ENCODE measurements at regions not wholly inside any gene's neighbourhood (a gene's known extent, or its start where the extent isn't known, plus 50 kb on each side); places are given as distances from the start of the nearest gene placed in this dataset.

- TF ChIP-seq, protein P1, sequence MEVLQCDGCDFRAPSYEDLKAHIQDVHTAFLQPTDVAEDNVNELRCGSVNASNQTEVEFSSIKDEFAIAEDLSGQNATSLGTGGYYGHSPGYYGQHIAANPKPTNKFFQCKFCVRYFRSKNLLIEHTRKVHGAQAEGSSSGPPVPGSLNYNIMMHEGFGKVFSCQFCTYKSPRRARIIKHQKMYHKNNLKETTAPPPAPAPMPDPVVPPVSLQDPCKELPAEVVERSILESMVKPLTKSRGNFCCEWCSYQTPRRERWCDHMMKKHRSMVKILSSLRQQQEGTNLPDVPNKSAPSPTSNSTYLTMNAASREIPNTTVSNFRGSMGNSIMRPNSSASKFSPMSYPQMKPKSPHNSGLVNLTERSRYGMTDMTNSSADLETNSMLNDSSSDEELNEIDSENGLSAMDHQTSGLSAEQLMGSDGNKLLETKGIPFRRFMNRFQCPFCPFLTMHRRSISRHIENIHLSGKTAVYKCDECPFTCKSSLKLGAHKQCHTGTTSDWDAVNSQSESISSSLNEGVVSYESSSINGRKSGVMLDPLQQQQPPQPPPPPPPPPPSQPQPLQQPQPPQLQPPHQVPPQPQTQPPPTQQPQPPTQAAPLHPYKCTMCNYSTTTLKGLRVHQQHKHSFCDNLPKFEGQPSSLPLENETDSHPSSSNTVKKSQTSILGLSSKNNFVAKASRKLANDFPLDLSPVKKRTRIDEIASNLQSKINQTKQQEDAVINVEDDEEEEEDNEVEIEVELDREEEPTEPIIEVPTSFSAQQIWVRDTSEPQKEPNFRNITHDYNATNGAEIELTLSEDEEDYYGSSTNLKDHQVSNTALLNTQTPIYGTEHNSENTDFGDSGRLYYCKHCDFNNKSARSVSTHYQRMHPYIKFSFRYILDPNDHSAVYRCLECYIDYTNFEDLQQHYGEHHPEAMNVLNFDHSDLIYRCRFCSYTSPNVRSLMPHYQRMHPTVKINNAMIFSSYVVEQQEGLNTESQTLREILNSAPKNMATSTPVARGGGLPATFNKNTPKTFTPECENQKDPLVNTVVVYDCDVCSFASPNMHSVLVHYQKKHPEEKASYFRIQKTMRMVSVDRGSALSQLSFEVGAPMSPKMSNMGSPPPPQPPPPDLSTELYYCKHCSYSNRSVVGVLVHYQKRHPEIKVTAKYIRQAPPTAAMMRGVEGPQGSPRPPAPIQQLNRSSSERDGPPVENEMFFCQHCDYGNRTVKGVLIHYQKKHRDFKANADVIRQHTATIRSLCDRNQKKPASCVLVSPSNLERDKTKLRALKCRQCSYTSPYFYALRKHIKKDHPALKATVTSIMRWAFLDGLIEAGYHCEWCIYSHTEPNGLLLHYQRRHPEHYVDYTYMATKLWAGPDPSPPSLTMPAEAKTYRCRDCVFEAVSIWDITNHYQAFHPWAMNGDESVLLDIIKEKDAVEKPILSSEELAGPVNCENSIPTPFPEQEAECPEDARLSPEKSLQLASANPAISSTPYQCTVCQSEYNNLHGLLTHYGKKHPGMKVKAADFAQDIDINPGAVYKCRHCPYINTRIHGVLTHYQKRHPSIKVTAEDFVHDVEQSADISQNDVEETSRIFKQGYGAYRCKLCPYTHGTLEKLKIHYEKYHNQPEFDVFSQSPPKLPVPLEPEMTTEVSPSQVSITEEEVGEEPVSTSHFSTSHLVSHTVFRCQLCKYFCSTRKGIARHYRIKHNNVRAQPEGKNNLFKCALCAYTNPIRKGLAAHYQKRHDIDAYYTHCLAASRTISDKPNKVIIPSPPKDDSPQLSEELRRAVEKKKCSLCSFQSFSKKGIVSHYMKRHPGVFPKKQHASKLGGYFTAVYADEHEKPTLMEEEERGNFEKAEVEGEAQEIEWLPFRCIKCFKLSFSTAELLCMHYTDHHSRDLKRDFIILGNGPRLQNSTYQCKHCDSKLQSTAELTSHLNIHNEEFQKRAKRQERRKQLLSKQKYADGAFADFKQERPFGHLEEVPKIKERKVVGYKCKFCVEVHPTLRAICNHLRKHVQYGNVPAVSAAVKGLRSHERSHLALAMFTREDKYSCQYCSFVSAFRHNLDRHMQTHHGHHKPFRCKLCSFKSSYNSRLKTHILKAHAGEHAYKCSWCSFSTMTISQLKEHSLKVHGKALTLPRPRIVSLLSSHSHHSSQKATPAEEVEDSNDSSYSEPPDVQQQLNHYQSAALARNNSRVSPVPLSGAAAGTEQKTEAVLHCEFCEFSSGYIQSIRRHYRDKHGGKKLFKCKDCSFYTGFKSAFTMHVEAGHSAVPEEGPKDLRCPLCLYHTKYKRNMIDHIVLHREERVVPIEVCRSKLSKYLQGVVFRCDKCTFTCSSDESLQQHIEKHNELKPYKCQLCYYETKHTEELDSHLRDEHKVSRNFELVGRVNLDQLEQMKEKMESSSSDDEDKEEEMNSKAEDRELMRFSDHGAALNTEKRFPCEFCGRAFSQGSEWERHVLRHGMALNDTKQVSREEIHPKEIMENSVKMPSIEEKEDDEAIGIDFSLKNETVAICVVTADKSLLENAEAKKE (CRISPR knock-in tag; IDR thresholded peaks at IDR 0.05), result no peak
- TF ChIP-seq, protein P2, sequence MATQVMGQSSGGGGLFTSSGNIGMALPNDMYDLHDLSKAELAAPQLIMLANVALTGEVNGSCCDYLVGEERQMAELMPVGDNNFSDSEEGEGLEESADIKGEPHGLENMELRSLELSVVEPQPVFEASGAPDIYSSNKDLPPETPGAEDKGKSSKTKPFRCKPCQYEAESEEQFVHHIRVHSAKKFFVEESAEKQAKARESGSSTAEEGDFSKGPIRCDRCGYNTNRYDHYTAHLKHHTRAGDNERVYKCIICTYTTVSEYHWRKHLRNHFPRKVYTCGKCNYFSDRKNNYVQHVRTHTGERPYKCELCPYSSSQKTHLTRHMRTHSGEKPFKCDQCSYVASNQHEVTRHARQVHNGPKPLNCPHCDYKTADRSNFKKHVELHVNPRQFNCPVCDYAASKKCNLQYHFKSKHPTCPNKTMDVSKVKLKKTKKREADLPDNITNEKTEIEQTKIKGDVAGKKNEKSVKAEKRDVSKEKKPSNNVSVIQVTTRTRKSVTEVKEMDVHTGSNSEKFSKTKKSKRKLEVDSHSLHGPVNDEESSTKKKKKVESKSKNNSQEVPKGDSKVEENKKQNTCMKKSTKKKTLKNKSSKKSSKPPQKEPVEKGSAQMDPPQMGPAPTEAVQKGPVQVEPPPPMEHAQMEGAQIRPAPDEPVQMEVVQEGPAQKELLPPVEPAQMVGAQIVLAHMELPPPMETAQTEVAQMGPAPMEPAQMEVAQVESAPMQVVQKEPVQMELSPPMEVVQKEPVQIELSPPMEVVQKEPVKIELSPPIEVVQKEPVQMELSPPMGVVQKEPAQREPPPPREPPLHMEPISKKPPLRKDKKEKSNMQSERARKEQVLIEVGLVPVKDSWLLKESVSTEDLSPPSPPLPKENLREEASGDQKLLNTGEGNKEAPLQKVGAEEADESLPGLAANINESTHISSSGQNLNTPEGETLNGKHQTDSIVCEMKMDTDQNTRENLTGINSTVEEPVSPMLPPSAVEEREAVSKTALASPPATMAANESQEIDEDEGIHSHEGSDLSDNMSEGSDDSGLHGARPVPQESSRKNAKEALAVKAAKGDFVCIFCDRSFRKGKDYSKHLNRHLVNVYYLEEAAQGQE (IDR thresholded peaks at IDR 0.05; ENCODE audit: unreplicated experiment), result no peak
Measured at GRCh38 chr10:124296813-124297788, 121.6 kb downstream of the OAT start (continued).
